OCI-LY7 (cell line): ENCODE measurements at regions not wholly inside any gene's neighbourhood (a gene's known extent, or its start where the extent isn't known, plus 50 kb on each side); places are given as distances from the start of the nearest gene placed in this dataset.
"Not testable (repeated sequence)": the region's sequence is repeated elsewhere in the genome, so short reads cannot be mapped to it uniquely, and the experiment has no call there.

Experiments
- BruUV-seq: library from RNA; stranded (reverse); fragments of 400-500 nt; replicated peaks from 2 replicates; lab custom pipeline; 2021; lab: Mats Ljungman, UMichigan
- CTCF ChIA-PET: fragments of 300-600 bp; sonication (Branson Sonifier 250); formaldehyde crosslinking; loops from one replicate; lab custom pipeline; 2022; ENCODE audit warnings: antibody characterized with exemption; ENCODE audit not compliant: unreplicated experiment; lab: Charles Lee
- POLR2A ChIA-PET: fragments of 300-600 bp; sonication (Branson Sonifier 250); formaldehyde crosslinking; loops from one replicate; lab custom pipeline; 2022; ENCODE audit warnings: antibody characterized with exemption; lab: Charles Lee
- DNase-seq: peaks from one replicate; pipeline ENCODE4 v3.0.0-alpha.2; 2015; ENCODE audit warnings: low spot score
- H2AFZ ChIP-seq: fragments of 200-600 bp; sonication (generic), shearing (Covaris generic); 2 replicates; pipeline ENCODE4 v1.6.1; 2014; ENCODE audit warnings: mild to moderate bottlenecking, antibody characterized with exemption, low read length, moderate library complexity
- H3K27ac ChIP-seq: fragments of 200-600 bp; sonication (generic); 2 replicates; pipeline ENCODE4 v1.5.1; 2014; ENCODE audit warnings: mixed run types, low read depth, mild to moderate bottlenecking, moderate library complexity, low read length, inconsistent platforms; ENCODE audit not compliant: poor library complexity, severe bottlenecking
- H3K36me3 ChIP-seq: fragments of 200-600 bp; sonication (generic); 2 replicates; pipeline ENCODE4 v1.6.1; 2014; ENCODE audit warnings: mild to moderate bottlenecking, antibody characterized with exemption, low read length, moderate library complexity, mixed read lengths; ENCODE audit not compliant: insufficient read depth
- H3K4me1 ChIP-seq: fragments of 200-600 bp; sonication (generic); 2 replicates; pipeline ENCODE4 v1.5.1; 2014; ENCODE audit warnings: mild to moderate bottlenecking, low read length; ENCODE audit not compliant: insufficient read depth, poor library complexity, severe bottlenecking
- H3K4me2 ChIP-seq: fragments of 200-600 bp; sonication (generic); 2 replicates; pipeline ENCODE4 v1.6.1; 2014; ENCODE audit warnings: mild to moderate bottlenecking, low read length
- H3K4me3 ChIP-seq: fragments of 200-600 bp; sonication (generic); 2 replicates; pipeline ENCODE4 v1.5.1; 2014; ENCODE audit warnings: mild to moderate bottlenecking, low read depth, low read length; ENCODE audit not compliant: poor library complexity, severe bottlenecking
- H3K79me2 ChIP-seq: fragments of 200-600 bp; sonication (generic); 2 replicates; pipeline ENCODE4 v1.6.1; 2016; ENCODE audit warnings: low read depth, mild to moderate bottlenecking, low read length, moderate library complexity, mixed read lengths; ENCODE audit not compliant: insufficient read depth
- H3K9me2 ChIP-seq: fragments of 200-600 bp; sonication (generic); 2 replicates; pipeline ENCODE4 v1.6.1; 2016; ENCODE audit warnings: mild to moderate bottlenecking, low read length, mixed read lengths; ENCODE audit not compliant: insufficient read depth
- H3K9me3 ChIP-seq: fragments of 200-600 bp; sonication (generic); 2 replicates; pipeline ENCODE4 v1.6.1; 2014; ENCODE audit warnings: mild to moderate bottlenecking, mixed run types, low read length, mixed read lengths
- H4K20me1 ChIP-seq: fragments of 200-600 bp; sonication (generic); 2 replicates; pipeline ENCODE4 v1.6.1; 2014; ENCODE audit warnings: mild to moderate bottlenecking, antibody characterized with exemption, low read length, moderate library complexity, mixed read lengths; ENCODE audit not compliant: insufficient read depth
- EZH2phosphoT487 ChIP-seq: fragments of 200-600 bp; sonication (generic); IDR thresholded peaks from 2 replicates; pipeline ENCODE4 v1.6.1; 2018; ENCODE audit warnings: low read depth, borderline replicate concordance, mild to moderate bottlenecking, mixed run types, antibody characterized with exemption, low read length, moderate library complexity, mixed read lengths
- intact Hi-C: fragments of 100-400 bp; cut with micrococcal nuclease; formaldehyde crosslinking; loops from one replicate; pipeline ENCODE4 v1.10.0; 2022; ENCODE audit not compliant: unreplicated experiment
- TF ChIP-seq, protein P1 (sequence below): fragments of 200-600 bp; sonication (generic); conservative IDR thresholded peaks from 2 replicates; pipeline ENCODE4 v1.5.1; 2014; ENCODE audit warnings: mild to moderate bottlenecking, antibody characterized with exemption, low read length, moderate library complexity, mixed read lengths

DNA sequence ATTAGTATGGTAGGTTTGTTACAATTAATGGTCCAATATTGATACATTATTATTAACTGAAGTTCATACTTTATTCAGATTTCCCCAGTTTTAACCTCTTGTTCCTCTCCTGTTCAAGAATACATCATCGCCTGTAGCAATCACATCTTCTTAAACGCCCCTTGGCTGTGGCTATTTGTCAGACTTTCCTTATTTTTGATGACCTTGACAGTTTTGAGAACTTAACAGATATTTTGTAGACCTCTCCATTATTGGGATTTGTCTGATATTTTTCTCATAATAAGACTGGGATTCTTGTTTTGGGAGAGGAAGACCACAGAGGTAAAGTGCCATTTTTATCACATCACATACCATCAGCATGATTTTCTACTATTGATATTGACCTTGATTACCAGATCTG, 112.3 kb upstream of the MARCHF11 start:
- H3K9me2 ChIP-seq, result no peaks in the 10 kb centered on the region
- H3K27ac ChIP-seq, result no peak overlapping the region
- TF ChIP-seq, protein P1, sequence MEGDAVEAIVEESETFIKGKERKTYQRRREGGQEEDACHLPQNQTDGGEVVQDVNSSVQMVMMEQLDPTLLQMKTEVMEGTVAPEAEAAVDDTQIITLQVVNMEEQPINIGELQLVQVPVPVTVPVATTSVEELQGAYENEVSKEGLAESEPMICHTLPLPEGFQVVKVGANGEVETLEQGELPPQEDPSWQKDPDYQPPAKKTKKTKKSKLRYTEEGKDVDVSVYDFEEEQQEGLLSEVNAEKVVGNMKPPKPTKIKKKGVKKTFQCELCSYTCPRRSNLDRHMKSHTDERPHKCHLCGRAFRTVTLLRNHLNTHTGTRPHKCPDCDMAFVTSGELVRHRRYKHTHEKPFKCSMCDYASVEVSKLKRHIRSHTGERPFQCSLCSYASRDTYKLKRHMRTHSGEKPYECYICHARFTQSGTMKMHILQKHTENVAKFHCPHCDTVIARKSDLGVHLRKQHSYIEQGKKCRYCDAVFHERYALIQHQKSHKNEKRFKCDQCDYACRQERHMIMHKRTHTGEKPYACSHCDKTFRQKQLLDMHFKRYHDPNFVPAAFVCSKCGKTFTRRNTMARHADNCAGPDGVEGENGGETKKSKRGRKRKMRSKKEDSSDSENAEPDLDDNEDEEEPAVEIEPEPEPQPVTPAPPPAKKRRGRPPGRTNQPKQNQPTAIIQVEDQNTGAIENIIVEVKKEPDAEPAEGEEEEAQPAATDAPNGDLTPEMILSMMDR, result no peak
- no peak for TF ChIP-seq EZH2phosphoT487
- H3K4me3 ChIP-seq, result no peak overlapping the region
- no TSS peak for BruUV-seq
- intact Hi-C loops, result no loop called here
- H3K79me2 ChIP-seq, result no peaks in the 10 kb centered on the region
- H3K36me3 ChIP-seq, result no peaks in the 10 kb centered on the region
- H3K4me2 ChIP-seq, result no peak overlapping the region
- CTCF ChIA-PET, result no interaction called here
- no peaks in the 10 kb centered on the region for H4K20me1 ChIP-seq
- POLR2A ChIA-PET, result no interaction called here
- 0 out of 2 replicates have a peak, but pooled peaks cover 2% of the 10 kb centered on the region for H3K9me3 ChIP-seq
- no peak for DNase-seq
- H2AFZ ChIP-seq, result no peak overlapping the region
- no peaks in the 10 kb centered on the region for H3K4me1 ChIP-seq

DNA sequence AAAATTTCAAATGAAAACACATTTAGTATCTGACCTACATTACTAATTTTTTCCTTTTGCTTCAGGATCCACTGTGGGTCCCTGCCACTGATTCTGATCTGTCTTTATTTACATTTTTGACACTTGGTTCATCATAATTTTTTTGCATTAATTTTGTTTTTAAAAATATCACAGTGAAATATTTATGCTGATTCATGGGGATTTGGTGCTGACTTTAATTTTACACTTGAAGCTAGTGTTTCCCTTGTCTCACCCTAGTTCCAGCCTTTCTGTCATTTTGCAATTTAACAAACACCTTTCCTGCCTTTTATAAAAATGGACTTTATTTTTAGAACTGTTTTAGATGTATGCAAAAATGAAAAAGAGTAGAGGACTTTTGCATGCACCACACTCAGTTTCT, 111.9 kb upstream of the MARCHF11 start:
- TF ChIP-seq, protein P1, result no peak
- no peak for TF ChIP-seq EZH2phosphoT487
- no peak overlapping the region for H3K27ac ChIP-seq
- DNase-seq, result no peak
- H3K9me2 ChIP-seq, result no peaks in the 10 kb centered on the region
- H3K4me1 ChIP-seq, result no peaks in the 10 kb centered on the region
- H2AFZ ChIP-seq, result no peak overlapping the region
- H3K9me3 ChIP-seq, result no peaks in the 10 kb centered on the region
- CTCF ChIA-PET, result no interaction called here
- BruUV-seq, result no TSS peak
- H4K20me1 ChIP-seq, result no peaks in the 10 kb centered on the region
- no peak overlapping the region for H3K4me2 ChIP-seq
- POLR2A ChIA-PET, result no interaction called here
- H3K36me3 ChIP-seq, result no peaks in the 10 kb centered on the region
- no peaks in the 10 kb centered on the region for H3K79me2 ChIP-seq
- H3K4me3 ChIP-seq, result no peak overlapping the region
- intact Hi-C loops, result no loop called here

DNA sequence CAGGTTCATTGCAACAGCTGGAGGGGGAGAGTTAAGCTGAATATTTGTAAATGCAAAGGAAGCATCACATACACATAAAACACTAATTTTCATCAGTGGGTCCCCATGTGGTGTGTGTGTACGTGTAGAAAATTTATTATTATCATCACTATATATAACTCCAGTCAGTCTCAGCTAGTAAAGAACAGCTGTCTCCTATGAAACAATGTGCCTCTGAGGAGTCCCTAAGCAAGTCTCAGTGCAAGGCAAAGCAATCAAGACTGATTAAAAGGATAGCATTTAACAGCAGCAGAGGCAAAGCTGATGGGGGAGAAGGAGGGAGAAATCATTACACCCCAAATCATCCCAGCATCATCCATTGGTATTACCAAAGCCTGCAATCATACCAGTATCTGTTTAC, 104.2 kb upstream of the MARCHF11 start:
- no peak overlapping the region for H3K27ac ChIP-seq
- no peaks in the 10 kb centered on the region for H3K9me3 ChIP-seq
- no peaks in the 10 kb centered on the region for H3K79me2 ChIP-seq
- H3K4me2 ChIP-seq, result no peak overlapping the region
- CTCF ChIA-PET, result no interaction called here
- no peaks in the 10 kb centered on the region for H4K20me1 ChIP-seq
- no peak for DNase-seq
- no peaks in the 10 kb centered on the region for H3K9me2 ChIP-seq
- intact Hi-C loops, result no loop called here
- POLR2A ChIA-PET, result no interaction called here
- H3K4me3 ChIP-seq, result no peak overlapping the region
- no peak overlapping the region for H2AFZ ChIP-seq
- TF ChIP-seq, protein P1, result no peak
- TF ChIP-seq EZH2phosphoT487, result no peak
- H3K4me1 ChIP-seq, result no peaks in the 10 kb centered on the region
- BruUV-seq, result no TSS peak
- H3K36me3 ChIP-seq, result no peaks in the 10 kb centered on the region

DNA sequence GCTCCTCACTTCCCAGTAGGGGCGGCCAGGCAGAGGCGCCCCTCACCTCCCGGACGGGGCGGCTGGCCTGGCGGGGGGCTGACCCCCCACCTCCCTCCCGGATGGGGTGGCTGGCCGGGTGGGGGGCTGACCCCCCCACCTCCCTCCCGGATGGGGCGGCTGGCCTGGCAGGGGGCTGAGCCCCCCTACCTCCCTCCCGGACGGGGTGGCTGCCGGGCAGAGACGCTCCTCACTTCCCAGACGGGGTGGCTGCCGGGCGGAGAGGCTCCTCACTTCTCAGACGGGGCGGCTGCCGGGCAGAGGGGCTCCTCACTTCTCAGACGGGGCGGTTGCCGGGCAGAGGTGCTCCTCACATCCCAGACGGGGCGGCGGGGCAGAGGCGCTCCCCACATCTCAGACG, 97.3 kb upstream of the MARCHF11 start:
- H3K36me3 ChIP-seq, H3K27ac ChIP-seq, intact Hi-C loops, DNase-seq, H3K9me2 ChIP-seq, H3K4me3 ChIP-seq, H4K20me1 ChIP-seq, H2AFZ ChIP-seq, H3K79me2 ChIP-seq, BruUV-seq, CTCF ChIA-PET, H3K4me2 ChIP-seq, POLR2A ChIA-PET, H3K9me3 ChIP-seq, H3K4me1 ChIP-seq: not testable (repeated sequence)
